ENCODE measurements at regions not wholly inside any gene's neighbourhood (a gene's known extent, or its start where the extent isn't known, plus 50 kb on each side); places are given as distances from the start of the nearest gene placed in this dataset.

- no peak for DNase-seq (ENCODE audit: low read depth in 2 of 2)
Observed at GRCh38 chr1:114227059-114227458, 73.4 kb upstream of the SYT6 start.

- DNase-seq (ENCODE audit: low read depth in 2 of 2), result no peak
Observed at GRCh38 chr1:114224196-114224907, 70.7 kb upstream of the SYT6 start.

- DNase-seq (ENCODE audit: low read depth in 2 of 2), result no peak
Observed at GRCh38 chr1:114222920-114223319, 69.3 kb upstream of the SYT6 start.

- no peak for DNase-seq (ENCODE audit: low read depth in 2 of 2)
Observed at GRCh38 chr1:114219172-114219868, 65.7 kb upstream of the SYT6 start.

GRCh38 chr1:114218361-114219171, 64.9 kb upstream of the SYT6 start:
- no peak for DNase-seq (ENCODE audit: low read depth in 2 of 2)

GRCh38 chr1:114216431-114217173, 62.9 kb upstream of the SYT6 start:
- DNase-seq (ENCODE audit: low read depth in 2 of 2), result no peak

GRCh38 chr1:114215436-114215835, 61.8 kb upstream of the SYT6 start:
- no peak for DNase-seq (ENCODE audit: low read depth in 2 of 2)

- DNase-seq (ENCODE audit: low read depth in 2 of 2), result no peak
Observed at GRCh38 chr1:114214016-114214415, 60.3 kb upstream of the SYT6 start.

- DNase-seq (ENCODE audit: low read depth in 2 of 2), result no peak
Observed at GRCh38 chr1:114209971-114210370, 56.3 kb upstream of the SYT6 start.

- DNase-seq (ENCODE audit: low read depth in 2 of 2), result no peak
Observed at GRCh38 chr1:114208714-114209113, 55.0 kb upstream of the SYT6 start.

- no peak for DNase-seq (ENCODE audit: low read depth in 2 of 2)
Observed at GRCh38 chr1:114208106-114208505, 54.4 kb upstream of the SYT6 start.

- DNase-seq (ENCODE audit: low read depth in 2 of 2), result no peak
Observed at GRCh38 chr1:114207635-114208034, 54.0 kb upstream of the SYT6 start.

GRCh38 chr1:114206392-114206791, 52.7 kb upstream of the SYT6 start:
- DNase-seq (ENCODE audit: low read depth in 2 of 2), result no peak

GRCh38 chr1:114203595-114204128, 50.0 kb upstream of the SYT6 start:
- no peak for DNase-seq (ENCODE audit: low read depth in 2 of 2)

All from stimulated activated CD8-positive, alpha-beta memory T cell treated with anti-CD3 and anti-CD28 coated beads, Interleukin-7, amount 100 ng/mL, for 4 hours (primary cell).